H1 (cell line): ENCODE measurements at regions not wholly inside any gene's neighbourhood (a gene's known extent, or its start where the extent isn't known, plus 50 kb on each side); places are given as distances from the start of the nearest gene placed in this dataset.

Source experiments
- CTCF ChIA-PET: fragments of 300-600 bp; sonication (Branson Sonifier 250); formaldehyde crosslinking; loops from one replicate; lab custom pipeline; 2021; ENCODE audit not compliant: partially characterized antibody; lab: Charles Lee
- POLR2A ChIA-PET: fragments of 300-600 bp; sonication (Branson Sonifier 250); formaldehyde crosslinking; loops from one replicate; lab custom pipeline; 2021; ENCODE audit warnings: inconsistent platforms; ENCODE audit not compliant: partially characterized antibody; lab: Charles Lee
- DNase-seq, 2 experiments: peaks; one replicate each; pipeline versions ENCODE4 v3.0.0 to v3.0.0-alpha.2; 2010 to 2022; ENCODE audit warnings: low spot score in 2 of 2, low read depth in 1 of 2, mixed read lengths in 1 of 2
- FAIRE-seq: peaks from 2 replicates; lab custom pipeline; 2011; peaks lifted over from hg19 to GRCh38; lab: Jason Lieb, UNC
- H2AFZ ChIP-seq: 2 replicates; pipeline ENCODE4 v1.8.1; 2012; ENCODE audit warnings: low read length, inconsistent platforms
- H2AK5ac ChIP-seq: 2 replicates; pipeline ENCODE4 v1.6.1; 2013; ENCODE audit warnings: low read depth, low read length
- H2BK120ac ChIP-seq: replicated peaks from 2 replicates; pipeline ENCODE3; 2013; ENCODE audit warnings: low read depth, low read length, inconsistent platforms
- H2BK12ac ChIP-seq: 2 replicates; pipeline ENCODE4 v1.6.1; 2013; ENCODE audit warnings: low read depth, low read length
- H2BK15ac ChIP-seq: 2 replicates; pipeline ENCODE4 v1.6.1; 2013; ENCODE audit warnings: low read length
- H2BK20ac ChIP-seq: 2 replicates; pipeline ENCODE4 v1.6.1; 2013; ENCODE audit warnings: low read length
- H2BK5ac ChIP-seq: 2 replicates; pipeline ENCODE4 v1.6.1; 2013; ENCODE audit warnings: low read depth, low read length
- H3K14ac ChIP-seq: 2 replicates; pipeline ENCODE4 v1.6.1; 2013; ENCODE audit warnings: inconsistent platforms; ENCODE audit not compliant: insufficient read length
- H3K18ac ChIP-seq: 2 replicates; pipeline ENCODE4 v1.6.1; 2013; ENCODE audit warnings: low read length; ENCODE audit errors: extremely low read depth
- H3K23ac ChIP-seq: 2 replicates; pipeline ENCODE4 v1.6.1; 2013; ENCODE audit warnings: inconsistent platforms; ENCODE audit not compliant: insufficient read length
- H3K23me2 ChIP-seq: 2 replicates; pipeline ENCODE4 v1.6.1; 2013; ENCODE audit warnings: low read depth, low read length
- H3K27ac ChIP-seq: 2 replicates; pipeline ENCODE4 v1.6.1; 2011; ENCODE audit warnings: low read depth, low read length, inconsistent platforms
- H3K27me3 ChIP-seq, 4 experiments: replicated peaks in 1 of 4; 1 replicate in 1 of 4; 2 replicates in 3 of 4; pipeline versions ENCODE4 v1.6.1 to v1.8.1; 2011 to 2013; ENCODE audit warnings: low read length in 3 of 4, mild to moderate bottlenecking in 3 of 4, inconsistent platforms in 2 of 4, mixed read lengths in 2 of 4, moderate library complexity in 1 of 4; ENCODE audit not compliant: control insufficient read depth in 3 of 4, insufficient read depth in 3 of 4; ENCODE audit errors: extremely low read depth in 1 of 4
- H3K36me3 ChIP-seq, 4 experiments: 2 replicates each; pipeline versions ENCODE4 v1.6.1 to v1.8.1; 2011 to 2013; ENCODE audit warnings: mild to moderate bottlenecking in 4 of 4, low read length in 3 of 4, moderate library complexity in 2 of 4, control low read depth in 1 of 4, inconsistent platforms in 1 of 4; ENCODE audit not compliant: insufficient read depth in 4 of 4, control insufficient read depth in 2 of 4
- H3K4ac ChIP-seq: replicated peaks from 2 replicates; pipeline ENCODE3; 2013; ENCODE audit warnings: low read length, low read depth, mixed read lengths, inconsistent platforms; ENCODE audit not compliant: insufficient read length
- H3K4me1 ChIP-seq, 4 experiments: replicated peaks in 1 of 4; 1 replicate in 1 of 4; 2 replicates in 3 of 4; pipeline versions ENCODE4 v1.6.1 to v1.8.1; 2011 to 2013; ENCODE audit warnings: low read length in 3 of 4, inconsistent platforms in 2 of 4, mixed read lengths in 1 of 4; ENCODE audit not compliant: insufficient read depth in 4 of 4, control insufficient read depth in 3 of 4
- H3K4me2 ChIP-seq, 2 experiments: 2 replicates each; pipeline versions ENCODE4 v1.6.1 to v1.8.1; 2011 to 2013; ENCODE audit warnings: low read depth in 2 of 2, low read length in 2 of 2, control low read depth in 1 of 2, inconsistent platforms in 1 of 2, mild to moderate bottlenecking in 1 of 2; ENCODE audit not compliant: insufficient read depth in 1 of 2
- H3K4me3 ChIP-seq, 4 experiments: fragments of 200-600, 300-600 bp in 1 of 4; sonication (generic), shearing (Covaris generic), sonication (Bioruptor Twin) in 1 of 4; 2 replicates each; pipeline versions ENCODE4 v1.5.1 to v1.8.1; 2011 to 2016; ENCODE audit warnings: low read length in 4 of 4, low read depth in 3 of 4, control low read depth in 2 of 4, inconsistent platforms in 2 of 4, mild to moderate bottlenecking in 2 of 4, mixed read lengths in 1 of 4, moderate library complexity in 1 of 4; ENCODE audit not compliant: insufficient read depth in 2 of 4; ENCODE audit errors: extremely low read depth in 1 of 4
- H3K56ac ChIP-seq: replicated peaks from 2 replicates; pipeline ENCODE3; 2013; ENCODE audit warnings: low read depth, mild to moderate bottlenecking, mixed read lengths, low read length, inconsistent platforms; ENCODE audit not compliant: insufficient read length
- H3K79me1 ChIP-seq: 2 replicates; pipeline ENCODE4 v1.6.1; 2013; ENCODE audit warnings: low read depth, low read length, control low read depth
- H3K79me2 ChIP-seq, 2 experiments: 2 replicates each; pipeline versions ENCODE4 v1.6.1 to v1.8.1; 2012 to 2013; ENCODE audit warnings: low read length in 2 of 2, mild to moderate bottlenecking in 2 of 2, inconsistent platforms in 1 of 2; ENCODE audit not compliant: insufficient read depth in 2 of 2, control insufficient read depth in 1 of 2
- H3K9ac ChIP-seq, 4 experiments: replicated peaks in 1 of 4; 1 replicate in 1 of 4; 2 replicates in 3 of 4; pipeline versions ENCODE4 v1.6.1 to v1.8.1; 2011 to 2013; ENCODE audit warnings: low read depth in 3 of 4, low read length in 3 of 4, control low read depth in 2 of 4, mild to moderate bottlenecking in 2 of 4, moderate library complexity in 2 of 4, inconsistent platforms in 1 of 4; ENCODE audit errors: extremely low read depth in 1 of 4
- H3K9me3 ChIP-seq, 2 experiments: 2 replicates each; pipeline versions ENCODE4 v1.6.1 to v1.8.1; 2012 to 2013; ENCODE audit warnings: mild to moderate bottlenecking in 2 of 2, moderate library complexity in 2 of 2, control low read depth in 1 of 2, inconsistent platforms in 1 of 2, low read depth in 1 of 2, low read length in 1 of 2, mixed read lengths in 1 of 2; ENCODE audit not compliant: insufficient read depth in 2 of 2
- H4K20me1 ChIP-seq, 2 experiments: replicated peaks in 1 of 2; 2 replicates each; pipeline versions ENCODE3 to v1.8.1; 2011 to 2013; ENCODE audit warnings: inconsistent platforms in 2 of 2, low read length in 2 of 2, mild to moderate bottlenecking in 1 of 2; ENCODE audit not compliant: insufficient read depth in 2 of 2, control insufficient read depth in 1 of 2
- H4K5ac ChIP-seq: 2 replicates; pipeline ENCODE4 v1.6.1; 2013; ENCODE audit warnings: low read length, low read depth, mixed read lengths, inconsistent platforms; ENCODE audit not compliant: insufficient read length
- H4K8ac ChIP-seq: 2 replicates; pipeline ENCODE4 v1.8.0; 2013; ENCODE audit warnings: mild to moderate bottlenecking, moderate library complexity, low read length, inconsistent platforms; ENCODE audit not compliant: insufficient read depth; ENCODE audit errors: extremely low read depth
- H4K91ac ChIP-seq: replicated peaks from 2 replicates; pipeline ENCODE3; 2013; ENCODE audit warnings: low read length, mixed read lengths, inconsistent platforms; ENCODE audit not compliant: insufficient read length
- HDAC2 ChIP-seq, 2 experiments: fragments of 300-600 bp in 1 of 2; sonication (generic) in 1 of 2; IDR thresholded peaks; 2 replicates each; pipeline ENCODE4 v1.6.1; 2011 to 2012; ENCODE audit warnings: low read depth in 2 of 2, low read length in 2 of 2, mild to moderate bottlenecking in 2 of 2, moderate library complexity in 2 of 2, borderline replicate concordance in 1 of 2, inconsistent platforms in 1 of 2
- RFX5 ChIP-seq: IDR thresholded peaks from 2 replicates; pipeline ENCODE4 v1.6.1; 2011; ENCODE audit warnings: low read depth, low read length, improper control_type of control experiment, borderline replicate concordance
- WGBS, 2 experiments: shearing (Covaris generic) in 1 of 2; methylation state at CpG; one replicate each; pipeline versions ENCODE4 v1.1.6 to v1.1.7; 2013 to 2015; ENCODE audit warnings: low lambda C conversion rate in 2 of 2, mixed read lengths in 2 of 2, inconsistent platforms in 1 of 2, low coverage in 1 of 2, missing lambda C conversion rate in 1 of 2; ENCODE audit not compliant: insufficient replicate concordance in 2 of 2, insufficient coverage in 1 of 2, insufficient read length in 1 of 2; ENCODE audit errors: extremely low coverage in 1 of 2, missing lambda C conversion rate in 1 of 2; 5-methylcytosine and 5-hydroxymethylcytosine counted together

- POLR2A ChIA-PET, result no interaction called here
- H3K18ac ChIP-seq, result no peak overlapping the region
- no peak overlapping the region for H3K4me3 ChIP-seq
- H2BK20ac ChIP-seq, result no peak overlapping the region
- peaks cover 0 to 4% (median 1%) of the 10 kb centered on the region in 4 experiments; a peak in 1 of 7 replicates for H3K4me1 ChIP-seq
- H2AK5ac ChIP-seq, result no peak overlapping the region
- no peak overlapping the region for H3K14ac ChIP-seq
- H3K27ac ChIP-seq, result no peak overlapping the region
- H2AFZ ChIP-seq, result no peak overlapping the region
- H4K20me1 ChIP-seq, result no peaks in the 10 kb centered on the region
- no peak overlapping the region for H2BK15ac ChIP-seq
- FAIRE-seq, result no peak
- H3K4ac ChIP-seq, result no peak overlapping the region
- no peak overlapping the region for H3K4me2 ChIP-seq
- H3K23ac ChIP-seq, result no peak overlapping the region
- H4K8ac ChIP-seq, result no peak overlapping the region
- no peaks in the 10 kb centered on the region for H3K9me3 ChIP-seq
- H2BK12ac ChIP-seq, result no peak overlapping the region
- H3K23me2 ChIP-seq, result no peaks in the 10 kb centered on the region
- TF ChIP-seq RFX5 (no peak), HDAC2 (IDR thresholded peaks at IDR 0.05; ENCODE audit: borderline replicate concordance in 1 of 2, low read depth in 2 of 2, low read length in 2 of 2) (no peak)
- no peak overlapping the region for H2BK120ac ChIP-seq
- H3K79me2 ChIP-seq, result no peaks in the 10 kb centered on the region
- H3K36me3 ChIP-seq, result no peaks in the 10 kb centered on the region
- CTCF ChIA-PET, result interaction anchor here (1.0 kb wide), 2 partner anchors 16 to 21 kb away, joined by 3 read pairs; no protein-coding TSS in a partner anchor
- H3K56ac ChIP-seq, result no peak overlapping the region
- 82% methylated on average over 1 of the region's 1 CpG; no CpG with 5 or more reads in 1 of the 2 experiments for WGBS, 2 experiments
- no peak for DNase-seq
- H4K91ac ChIP-seq, result no peak overlapping the region
- H3K9ac ChIP-seq, result no peak overlapping the region
- H3K27me3 ChIP-seq, result no peaks in the 10 kb centered on the region
- no peak overlapping the region for H4K5ac ChIP-seq
- no peak overlapping the region for H2BK5ac ChIP-seq
- H3K79me1 ChIP-seq, result no peaks in the 10 kb centered on the region
Measured at GRCh38 chr10:44591911-44592310, 207.0 kb upstream of the CXCL12 start.
